Hindlimb muscle (tissue), 1 donor: ENCODE measurements at regions not wholly inside any gene's neighbourhood (a gene's known extent, or its start where the extent isn't known, plus 50 kb on each side); places are given as distances from the start of the nearest gene placed in this dataset.
"Not testable (repeated sequence)": the region's sequence is repeated elsewhere in the genome, so short reads cannot be mapped to it uniquely, and the experiment has no call there.

Source experiments
- DNase-seq: peaks from one replicate; pipeline ENCODE4 v3.0.0-alpha.2; 2013

DNA sequence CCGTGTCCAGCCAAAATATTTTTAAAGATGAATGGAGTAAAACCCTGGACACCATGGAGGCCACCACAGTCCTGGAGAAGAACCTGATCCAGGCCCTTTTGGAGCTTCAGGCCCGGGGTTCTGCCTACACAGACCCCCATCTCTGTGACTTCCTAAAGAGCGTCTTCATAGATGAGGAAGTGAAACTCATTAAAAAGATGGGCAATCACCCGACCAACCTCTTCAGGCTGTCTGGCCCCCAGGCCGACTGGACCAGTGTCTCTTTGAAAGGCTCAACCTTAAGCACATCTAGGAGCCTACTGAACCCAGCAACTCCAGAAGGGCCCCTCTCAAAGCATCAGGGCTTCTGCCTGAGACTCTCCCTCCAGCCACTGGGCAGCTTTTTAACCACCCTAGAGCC, 107.9 kb upstream of the FAM174B start:
- DNase-seq, result no peak

- not testable (repeated sequence) for DNase-seq
Observed at GRCh38 chr15:92768131-92768530, 112.6 kb upstream of the FAM174B start.

- DNase-seq, result no peak
Observed at GRCh38 chr15:92770641-92771040, 115.1 kb upstream of the FAM174B start.

GRCh38 chr15:92772061-92772460, 116.5 kb upstream of the FAM174B start:
- DNase-seq, result no peak

DNA sequence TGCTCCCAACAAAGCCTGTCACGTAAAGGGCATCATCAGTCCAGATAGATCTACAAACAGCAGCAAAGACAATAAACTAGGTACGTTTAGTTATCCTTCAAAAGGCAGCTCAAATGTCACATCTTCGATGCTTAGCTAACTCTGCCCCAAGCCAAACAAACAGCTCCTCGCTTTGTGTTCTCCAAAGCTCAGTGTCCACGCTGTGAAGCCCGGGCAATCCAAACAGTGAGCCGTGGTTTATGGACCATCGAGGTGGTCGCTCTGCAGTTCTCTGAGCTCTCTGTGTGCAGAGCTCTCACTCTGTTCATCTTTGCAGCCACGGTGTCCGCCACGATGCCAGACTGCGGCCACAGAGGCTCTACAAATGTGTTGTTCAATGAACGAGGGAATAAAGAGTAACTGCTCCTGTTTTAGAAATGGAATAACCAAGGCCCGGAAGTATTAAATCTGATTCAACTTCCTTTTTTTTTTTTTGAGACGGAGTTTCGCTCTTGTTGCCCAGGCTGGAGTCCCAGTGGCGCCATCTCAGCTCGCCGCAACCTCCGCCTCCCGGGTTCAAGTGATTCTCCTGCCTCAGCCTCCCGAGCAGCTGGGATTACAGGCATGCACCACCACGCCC, 117.2 kb upstream of the FAM174B start:
- DNase-seq, result no peak

GRCh38 chr15:92773340-92773739, 117.8 kb upstream of the FAM174B start:
- no peak for DNase-seq

- no peak for DNase-seq
Observed at GRCh38 chr15:92779874-92780273, 120.2 kb upstream of the CHD2 start.

- DNase-seq, result no peak
Observed at GRCh38 chr15:92780843-92781242, 119.3 kb upstream of the CHD2 start.

GRCh38 chr15:92781925-92782453, 118.1 kb upstream of the CHD2 start:
- no peak for DNase-seq

DNA sequence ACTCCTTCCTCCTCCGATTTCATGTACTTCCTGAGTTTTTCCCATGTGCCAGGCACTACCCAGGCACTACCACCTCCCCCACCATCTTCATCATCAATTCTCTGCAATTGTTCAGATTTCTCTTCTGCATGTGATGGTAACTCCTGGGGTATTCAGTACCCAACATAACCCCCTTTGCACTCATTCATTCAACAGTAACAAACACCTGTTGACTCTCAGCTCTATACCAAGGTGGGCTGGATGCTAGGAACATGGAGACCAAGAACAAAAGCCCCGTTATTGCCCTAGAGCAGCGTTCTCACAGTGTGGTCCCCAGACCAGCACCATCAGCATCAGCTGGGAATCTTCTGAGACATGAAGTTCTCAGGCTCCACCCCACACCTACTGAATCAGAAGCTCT, 113.0 kb upstream of the CHD2 start:
- DNase-seq, result no peak

DNA sequence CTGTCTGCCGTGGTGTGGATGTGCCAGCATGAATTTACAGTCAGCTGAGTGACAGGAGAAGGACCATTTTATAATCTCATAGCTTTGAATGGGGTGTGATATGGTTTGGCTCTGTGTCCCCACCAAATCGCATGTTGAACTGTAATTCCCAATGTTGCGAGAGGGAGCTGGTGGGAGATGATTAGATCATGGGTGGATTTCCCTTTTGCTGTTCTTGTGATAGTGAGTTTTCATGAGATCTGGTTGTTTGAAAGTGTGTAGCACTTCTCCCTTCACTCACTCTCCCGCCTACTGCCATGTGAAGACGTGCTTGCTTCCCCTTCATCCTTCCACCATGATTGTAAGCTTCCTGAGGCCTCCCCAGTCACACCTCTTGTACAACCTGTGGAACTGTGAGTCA, 111.9 kb upstream of the CHD2 start:
- no peak for DNase-seq

DNA sequence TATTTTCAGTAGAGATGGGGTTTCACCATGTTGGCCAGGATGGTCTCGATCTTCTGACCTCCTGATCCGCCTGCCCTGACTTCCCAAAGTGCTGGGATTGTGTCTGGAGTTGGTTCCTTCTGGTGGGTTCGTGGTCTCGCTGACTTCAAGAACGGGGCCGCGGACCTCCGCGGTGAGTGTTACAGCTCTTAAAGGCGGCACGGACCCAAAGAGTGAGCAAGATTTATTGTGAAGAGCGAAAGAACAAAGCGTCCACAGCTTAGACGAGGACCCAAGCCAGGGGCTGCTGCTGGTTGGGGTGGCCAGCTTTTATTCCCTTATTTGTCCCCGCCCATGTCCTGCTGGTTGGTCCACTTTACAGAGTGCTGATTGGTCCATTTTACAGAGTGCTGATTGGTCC, 111.3 kb upstream of the CHD2 start:
- DNase-seq, result not testable (repeated sequence)

GRCh38 chr15:92796161-92796611, 103.9 kb upstream of the CHD2 start:
- no peak for DNase-seq

DNA sequence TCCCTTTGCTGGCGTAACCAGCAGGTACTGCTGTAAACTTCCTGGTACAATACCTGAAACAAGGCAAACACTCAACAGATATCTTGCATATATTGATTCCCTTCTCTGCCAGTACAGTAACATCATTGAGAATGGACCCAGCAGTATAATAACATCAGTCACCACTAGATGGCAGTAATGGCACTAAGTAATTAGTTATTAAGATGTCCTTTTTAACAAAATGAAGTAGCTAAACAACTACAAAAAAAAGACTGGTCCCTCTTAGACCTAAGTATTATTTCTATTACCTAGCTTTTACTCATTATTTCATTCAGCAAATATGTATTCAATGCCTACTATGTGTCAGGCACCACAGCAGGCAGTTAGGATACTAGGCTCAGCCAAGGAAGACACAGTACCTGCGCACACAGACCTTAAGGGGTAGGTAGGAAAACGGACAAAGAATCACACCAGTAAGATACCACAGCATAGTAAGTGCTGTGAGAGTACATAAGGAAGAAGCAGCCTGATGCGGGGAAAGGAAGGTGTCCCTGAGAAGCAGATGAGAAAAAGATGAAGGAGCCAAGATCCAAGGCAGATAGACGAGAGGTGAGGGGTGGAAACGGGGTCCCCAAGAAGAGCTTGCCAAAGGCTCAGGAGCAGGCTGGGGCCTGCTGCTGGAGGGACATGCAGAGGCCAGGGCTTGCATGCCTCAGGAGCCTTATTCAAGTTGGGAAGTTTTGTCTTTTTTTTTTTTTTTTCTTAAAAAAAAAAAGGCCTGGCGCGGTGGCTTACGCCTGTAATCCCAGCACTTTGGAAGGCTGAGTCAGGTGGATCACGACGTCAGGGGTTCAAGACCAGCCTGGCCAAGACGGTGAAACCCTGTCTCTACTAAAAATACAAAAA, 102.7 kb upstream of the CHD2 start:
- peak; percentile 83 for DNase-seq

GRCh38 chr15:92800013-92800412, 100.1 kb upstream of the CHD2 start:
- no peak for DNase-seq

DNA sequence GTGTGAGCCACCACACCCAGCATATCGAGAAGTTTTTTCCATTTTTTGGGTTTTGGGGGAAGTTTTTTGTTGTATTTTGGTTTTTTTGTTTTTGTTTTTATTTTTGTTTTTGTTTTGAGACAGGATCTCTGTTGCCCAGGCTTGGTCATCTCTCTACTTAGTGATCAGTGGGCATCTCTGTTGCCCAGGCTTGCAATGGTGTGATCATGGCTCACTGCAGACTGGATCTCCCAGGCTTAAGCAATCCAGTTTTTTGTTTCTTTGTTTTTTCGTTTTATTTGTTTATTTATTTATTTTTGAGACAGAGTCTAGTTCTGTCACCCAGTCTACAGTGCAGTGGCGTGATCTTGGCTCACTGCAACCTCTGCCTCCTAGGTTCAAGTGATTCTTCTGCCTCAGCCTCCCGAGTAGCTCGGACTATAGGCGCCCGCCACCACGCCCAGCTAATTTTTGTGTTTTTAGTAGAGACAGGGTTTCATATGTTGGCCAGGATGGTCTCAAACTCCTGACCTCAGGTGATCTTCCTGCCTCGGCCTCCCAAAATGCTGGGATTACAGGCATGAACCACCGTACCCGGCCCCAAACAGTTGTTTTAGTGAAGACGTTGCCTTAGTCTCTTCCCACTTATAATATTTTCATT, 99.6 kb upstream of the CHD2 start:
- DNase-seq, result not testable (repeated sequence)

DNA sequence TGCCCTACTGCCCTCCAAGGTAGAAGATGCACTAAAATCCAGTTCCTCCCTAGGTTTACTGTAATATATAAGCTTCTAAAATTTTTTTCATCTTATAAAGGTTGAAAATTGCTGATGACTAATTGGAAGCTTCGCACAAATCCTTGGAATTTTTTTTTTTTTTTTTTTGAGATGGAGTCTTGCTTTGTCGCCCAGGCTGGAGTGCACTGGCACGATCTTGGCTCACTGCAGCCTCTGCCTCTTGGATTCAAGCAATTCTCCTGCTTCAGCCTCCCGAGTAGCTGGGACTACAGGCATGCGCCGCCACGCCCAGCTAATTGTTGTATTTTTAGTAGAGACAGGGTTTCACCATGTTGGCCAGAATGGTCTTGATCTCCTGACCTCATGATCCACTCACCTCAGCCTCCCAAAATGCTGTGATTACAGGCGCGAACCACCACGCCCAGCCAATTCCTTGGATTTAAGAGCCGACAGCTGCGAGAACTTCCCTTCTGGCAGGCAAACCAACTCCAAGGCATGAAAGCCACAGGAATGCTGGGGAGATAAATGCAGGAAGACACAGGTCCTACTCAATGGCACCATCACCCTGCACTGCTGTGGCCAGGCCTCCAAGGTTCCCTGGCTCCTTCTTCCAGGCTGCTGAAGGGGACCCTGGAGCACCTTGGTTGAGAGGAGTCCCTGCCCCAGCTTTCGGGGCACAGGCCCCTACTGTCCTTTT, 98.9 kb upstream of the CHD2 start:
- not testable (repeated sequence) for DNase-seq

DNA sequence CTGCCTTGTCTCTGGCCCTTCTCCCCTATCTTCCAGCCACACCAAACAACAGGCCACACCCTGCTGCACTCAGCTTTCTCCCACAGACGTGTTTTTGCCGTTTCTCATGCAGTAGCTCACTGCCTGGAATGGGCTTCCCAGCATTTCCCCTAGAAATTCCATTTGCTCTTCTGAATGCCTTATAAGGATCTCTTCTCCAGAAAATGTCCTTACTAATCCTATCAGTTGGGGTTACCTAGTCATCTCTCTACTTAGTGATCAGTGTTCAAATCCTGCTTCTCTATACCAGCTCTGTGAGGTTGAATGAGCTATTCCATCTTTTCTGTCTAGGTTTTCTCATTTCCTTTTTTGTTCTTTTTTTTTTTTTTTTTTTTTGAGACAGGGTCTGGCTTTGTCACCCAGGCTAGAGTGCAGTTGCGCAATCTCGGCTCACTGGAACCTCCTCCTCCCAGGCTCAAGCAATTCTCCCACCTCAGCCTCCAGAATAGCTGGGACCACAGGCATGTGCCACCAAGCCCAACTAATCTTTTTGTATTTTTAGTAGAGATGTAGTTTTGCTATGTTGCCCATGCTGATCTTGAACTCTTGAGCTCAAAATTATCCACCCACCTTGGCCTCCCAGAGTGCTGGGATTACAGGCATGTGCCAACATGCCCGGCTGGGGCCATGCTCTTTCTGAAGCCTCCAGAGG, 98.2 kb upstream of the CHD2 start:
- no peak for DNase-seq

DNA sequence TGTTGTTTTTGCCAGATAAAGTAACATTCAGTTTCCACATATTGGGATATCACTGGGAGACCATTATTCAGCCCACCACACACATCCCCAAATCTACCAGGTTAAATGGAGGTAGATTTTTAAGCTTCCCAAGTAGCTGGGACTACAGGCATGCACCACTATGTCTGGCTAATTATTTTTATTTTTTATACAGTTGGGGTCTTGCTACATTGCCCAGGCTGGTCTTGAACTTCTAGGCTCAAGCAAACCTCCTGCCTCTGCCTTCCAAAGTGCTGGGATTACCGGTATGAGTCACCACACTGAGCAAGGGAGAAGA, 96.6 kb upstream of the CHD2 start:
- no peak for DNase-seq

DNA sequence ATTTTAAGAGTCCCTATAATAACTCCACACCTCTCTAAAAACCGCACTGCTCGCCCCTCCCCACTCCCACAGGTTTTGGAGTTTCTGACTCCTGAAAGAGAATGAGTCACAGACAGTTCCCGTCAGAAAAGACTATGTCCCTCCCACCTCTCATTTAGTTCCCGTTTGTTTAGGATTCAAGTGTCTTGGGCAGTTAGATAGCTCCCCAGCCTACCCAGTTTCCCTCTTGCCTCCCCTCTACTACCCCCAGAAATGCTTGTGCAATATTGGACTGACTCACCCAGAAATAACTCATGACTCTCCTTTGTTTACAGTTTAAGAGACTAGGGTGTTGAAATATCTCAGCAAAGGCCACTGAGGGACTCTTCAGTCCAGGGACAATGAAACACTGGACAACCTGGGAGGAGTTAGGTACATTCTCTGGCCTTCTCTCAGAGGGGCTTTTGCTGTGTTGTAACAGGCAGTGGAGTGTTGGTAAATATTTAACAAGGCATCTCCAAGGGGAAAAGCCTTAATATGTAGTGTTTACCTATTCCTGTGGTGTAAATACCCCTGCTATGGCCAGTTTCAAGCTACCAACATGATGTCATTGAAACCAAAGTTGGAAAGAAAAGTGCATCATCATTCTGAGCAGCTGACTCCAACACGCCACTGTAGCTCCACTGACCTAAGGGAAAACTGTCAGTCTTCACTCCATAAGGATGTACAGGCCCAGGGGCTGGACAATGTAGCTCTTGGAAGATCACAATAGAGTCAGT, 96.1 kb upstream of the CHD2 start:
- DNase-seq, result no peak

DNA sequence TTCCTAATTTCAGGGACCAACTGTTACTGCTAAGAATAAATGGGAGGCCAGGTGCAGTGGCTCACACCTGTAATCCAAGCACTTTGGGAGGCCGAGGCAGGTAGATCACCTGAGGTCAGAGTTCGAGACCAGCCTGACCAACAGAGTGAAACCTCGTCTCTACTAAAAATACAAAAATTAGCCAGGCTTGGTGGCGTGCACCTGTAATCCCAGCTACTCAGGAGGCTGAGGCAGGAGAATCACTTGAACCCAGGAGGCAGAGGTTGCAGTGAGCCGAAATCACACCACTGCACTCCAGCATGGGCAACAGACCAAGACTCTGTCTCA, 95.6 kb upstream of the CHD2 start:
- not testable (repeated sequence) for DNase-seq
